Breast epithelium (tissue), 3 donors: ENCODE measurements at regions not wholly inside any gene's neighbourhood (a gene's known extent, or its start where the extent isn't known, plus 50 kb on each side); places are given as distances from the start of the nearest gene placed in this dataset.

Experiments
- CTCF ChIP-seq, 3 donors: fragments of 450-650 bp; IDR thresholded peaks; one replicate each; pipeline ENCODE4 v1.5.1; 2016 to 2017; ENCODE audit warnings: antibody characterized with exemption in 3 of 3, mild to moderate bottlenecking in 3 of 3, moderate library complexity in 3 of 3
- POLR2A ChIP-seq: fragments of 450-650 bp; IDR thresholded peaks from one replicate; pipeline ENCODE4 v1.6.1; 2016; ENCODE audit warnings: antibody characterized with exemption, mild to moderate bottlenecking, moderate library complexity

DNA sequence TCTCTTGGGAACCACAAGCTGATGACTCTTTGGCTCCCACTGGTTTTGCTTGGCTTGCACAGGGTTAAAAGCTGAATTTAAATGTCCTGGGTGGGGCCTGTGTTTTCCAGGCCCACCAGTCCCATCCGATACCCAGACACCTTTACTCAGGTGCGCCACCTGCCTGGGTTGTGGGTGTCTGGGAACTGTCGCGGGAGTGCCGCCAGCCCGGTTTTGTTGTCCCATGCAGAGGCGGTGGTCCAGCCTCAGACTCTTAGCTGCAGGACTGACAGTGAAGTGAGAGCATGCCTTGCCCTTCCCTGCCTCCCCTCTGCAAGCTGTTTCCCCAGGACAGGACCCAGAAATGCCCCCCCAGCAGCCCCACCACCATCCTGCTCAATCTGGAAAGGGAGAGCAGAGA, 255.6 kb upstream of the ZNF32 start:
- TF ChIP-seq CTCF (IDR thresholded peaks at IDR 0.05) (no peak), POLR2A (no peak)
